HG03432 (cell line): ENCODE measurements at regions not wholly inside any gene's neighbourhood (a gene's known extent, or its start where the extent isn't known, plus 50 kb on each side); places are given as distances from the start of the nearest gene placed in this dataset.
"Not testable (repeated sequence)": the region's sequence is repeated elsewhere in the genome, so short reads cannot be mapped to it uniquely, and the experiment has no call there.

Source experiments
- ATAC-seq: cut with Tn5 transposase; IDR thresholded peaks from one replicate; pipeline ENCODE4 v1.9.1; 2021; ENCODE audit warnings: mild to moderate bottlenecking, moderate library complexity; ENCODE audit not compliant: unreplicated experiment

- ATAC-seq, result no peak
Measured at GRCh38 chr15:26037369-26037768, 174.2 kb upstream of the ATP10A start.

DNA sequence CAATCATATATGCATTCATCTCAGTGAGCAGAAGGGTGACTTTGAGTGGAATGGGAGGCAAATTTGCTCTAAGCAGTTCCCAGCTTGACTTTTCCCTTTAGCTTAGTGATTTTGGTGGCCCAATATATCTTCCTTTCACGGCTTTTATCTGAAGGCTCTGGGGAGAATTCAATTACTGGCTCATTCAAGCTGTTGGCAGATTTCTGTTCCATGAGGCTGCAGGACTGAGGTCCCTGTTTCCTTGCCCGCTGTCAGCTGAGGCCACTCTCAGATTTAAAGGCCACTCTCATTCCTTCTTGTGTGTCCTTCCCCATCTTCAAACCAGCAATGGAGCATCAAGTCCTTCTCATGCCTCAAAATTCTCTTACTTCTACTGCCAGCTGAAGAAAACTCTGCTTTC, 170.4 kb upstream of the ATP10A start:
- no peak for ATAC-seq

DNA sequence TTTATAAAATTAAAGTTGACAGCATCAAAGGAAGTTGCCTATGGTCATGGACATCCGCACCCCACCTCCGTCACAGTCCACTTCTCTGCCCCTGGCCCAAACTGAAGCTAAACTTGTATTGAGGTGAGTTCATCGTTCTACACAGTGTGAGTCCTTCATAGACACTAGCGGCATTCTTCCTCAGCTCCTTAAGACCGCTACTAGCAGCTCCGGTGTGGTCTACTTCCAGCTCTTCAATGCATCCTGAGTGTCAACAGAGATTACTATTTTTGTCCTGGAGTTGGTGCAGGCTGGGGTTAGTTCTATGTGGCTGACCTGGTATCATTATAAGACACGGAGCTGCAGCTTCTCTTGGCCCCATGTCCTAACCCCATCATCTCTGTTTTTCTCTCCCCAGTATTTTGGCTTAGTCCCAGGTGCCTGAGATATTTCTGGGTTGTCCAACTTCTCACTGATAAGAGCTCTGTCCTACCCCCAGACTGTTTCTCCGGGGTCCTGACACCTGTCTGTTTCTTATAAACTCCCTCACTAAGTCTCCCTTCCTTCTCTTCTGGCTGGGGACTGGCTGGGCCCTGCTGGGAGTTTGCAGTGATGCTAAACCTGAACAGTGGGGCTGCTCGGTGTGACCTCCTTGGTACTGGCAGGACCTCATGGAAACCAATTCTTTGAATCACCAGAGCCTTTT, 169.2 kb upstream of the ATP10A start:
- ATAC-seq, result no peak

DNA sequence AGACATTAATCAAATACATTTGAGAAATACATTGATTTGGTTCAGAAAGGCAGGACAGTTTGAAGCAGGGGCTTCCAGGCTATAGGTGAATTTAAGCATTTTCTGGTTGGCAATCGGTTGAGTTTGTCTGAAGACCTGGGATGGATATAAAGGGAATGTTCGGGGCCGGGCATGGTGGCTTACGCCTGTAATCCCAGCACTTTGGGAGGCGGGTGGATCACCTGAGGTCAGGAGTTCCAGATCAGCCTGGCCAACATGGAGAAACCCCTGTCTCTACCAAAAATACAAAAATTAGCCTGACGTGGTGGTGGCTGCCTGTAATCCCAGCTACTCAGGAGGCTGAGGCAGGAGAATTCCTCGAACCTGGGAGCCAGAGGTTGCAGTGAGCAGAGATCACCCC, 166.5 kb upstream of the ATP10A start:
- ATAC-seq, result not testable (repeated sequence)

DNA sequence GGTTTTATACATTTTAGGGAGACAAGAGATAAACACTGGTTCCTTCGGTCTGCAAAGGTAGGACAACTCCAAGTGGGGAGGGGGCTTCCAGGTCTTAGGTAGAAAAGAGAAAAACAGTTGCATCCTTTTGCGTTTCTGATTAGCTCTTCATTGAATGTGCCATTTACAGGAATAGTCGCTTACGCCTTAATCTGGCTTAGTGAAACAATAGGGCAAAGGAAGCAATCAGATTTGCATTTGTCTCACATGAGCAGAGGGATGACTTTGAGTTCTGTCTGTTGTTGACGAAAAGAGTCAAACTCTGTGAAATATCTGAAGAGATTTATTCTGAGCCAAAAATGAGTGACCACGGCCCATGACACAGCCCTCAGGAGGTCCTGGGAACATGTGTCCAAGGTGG, 166.0 kb upstream of the ATP10A start:
- no peak for ATAC-seq

DNA sequence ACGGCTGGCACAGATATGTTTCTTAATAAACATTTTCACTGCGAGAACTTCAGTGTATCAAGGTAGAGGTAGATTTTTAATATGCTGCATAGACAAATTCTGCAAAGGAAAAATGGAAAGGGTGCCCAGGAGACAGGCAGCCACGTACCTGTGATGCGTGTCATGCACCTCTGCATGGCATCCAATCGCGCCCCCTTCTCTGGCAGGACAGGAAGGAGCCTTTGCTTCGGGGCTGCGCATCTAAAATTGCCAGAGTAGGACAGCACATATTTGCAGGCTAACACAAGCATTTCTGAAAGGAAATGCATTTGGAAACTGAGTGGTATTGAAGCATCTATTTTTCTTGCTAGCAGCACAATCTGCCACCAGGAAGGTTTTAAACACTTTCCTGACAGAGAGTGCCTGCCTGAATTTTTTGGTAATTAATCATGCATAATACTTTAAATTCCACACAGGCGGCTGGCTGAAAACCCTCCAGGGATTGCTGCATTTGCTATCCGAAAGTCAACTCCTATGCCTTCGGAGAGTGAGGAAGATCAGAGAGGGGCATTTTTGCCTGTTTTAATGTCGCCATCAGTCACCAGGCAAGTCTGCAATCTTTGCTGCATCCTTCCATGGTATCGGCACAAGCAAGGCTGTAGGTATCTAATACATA, 165.1 kb upstream of the ATP10A start:
- no peak for ATAC-seq

GRCh38 chr15:26026671-26027070, 163.5 kb upstream of the ATP10A start:
- ATAC-seq, result not testable (repeated sequence)

DNA sequence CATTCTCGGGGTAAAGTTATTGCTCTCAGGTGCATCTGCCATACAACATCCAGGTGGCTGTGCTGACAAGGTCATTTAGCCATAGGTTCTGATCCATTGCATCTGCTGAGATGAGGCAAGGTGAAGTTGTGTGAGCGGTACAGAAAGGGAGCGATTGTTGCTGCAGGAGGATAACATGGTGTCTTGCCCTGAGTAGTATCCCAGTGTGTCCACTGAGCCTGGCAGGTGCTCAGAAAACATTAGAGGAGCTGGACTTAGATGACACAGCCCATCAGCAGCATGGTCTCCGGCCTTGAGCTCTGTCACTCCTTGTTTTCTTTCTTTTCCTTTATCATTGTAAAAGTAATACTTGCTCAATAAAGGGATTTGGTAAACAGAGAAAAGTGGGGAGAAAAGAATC, 161.1 kb upstream of the ATP10A start:
- no peak for ATAC-seq

DNA sequence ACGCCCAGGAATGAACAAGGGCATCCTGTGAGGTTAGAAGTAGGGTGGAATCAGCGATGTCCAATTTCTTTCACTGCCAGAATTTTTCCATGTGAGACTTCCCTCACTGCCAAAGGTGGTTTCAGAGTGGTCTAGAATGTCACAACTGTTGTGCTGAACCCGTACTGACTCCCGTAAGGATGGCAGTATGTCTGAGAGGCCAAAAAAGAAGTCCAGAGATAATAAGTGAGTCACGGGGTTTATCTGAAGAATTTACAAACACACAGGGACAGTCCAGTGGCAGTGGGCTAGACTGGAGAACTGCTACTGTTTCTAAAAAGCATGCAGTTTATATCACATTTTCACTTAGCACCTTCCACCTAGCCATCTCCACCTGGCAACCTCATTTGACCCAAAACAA, 160.6 kb upstream of the ATP10A start:
- ATAC-seq, result no peak

GRCh38 chr15:26023231-26023630, 160.1 kb upstream of the ATP10A start:
- ATAC-seq, result no peak

- no peak for ATAC-seq
Measured at GRCh38 chr15:26020871-26021270, 157.7 kb upstream of the ATP10A start.

DNA sequence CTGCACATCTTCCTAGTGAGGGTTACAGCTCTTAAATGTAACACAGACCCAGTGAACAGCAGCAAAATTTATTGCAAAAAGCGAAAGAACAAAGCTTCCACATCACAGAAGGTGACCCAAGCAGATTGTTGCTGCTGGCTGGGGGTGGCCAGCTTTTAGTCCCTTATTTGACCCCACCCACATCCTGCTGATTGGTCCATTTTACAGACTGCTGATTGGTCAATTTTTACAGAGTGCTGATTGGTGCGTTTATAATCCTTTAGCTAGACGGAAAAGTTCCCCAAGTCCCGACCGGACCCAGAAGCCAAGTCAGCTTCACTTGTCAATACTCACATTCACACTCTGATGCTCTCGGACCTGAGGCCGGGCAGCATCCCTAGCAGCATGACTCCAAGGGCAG, 154.5 kb upstream of the ATP10A start:
- no peak for ATAC-seq

GRCh38 chr15:26015516-26016075, 152.5 kb upstream of the ATP10A start:
- ATAC-seq, result no peak

- no peak for ATAC-seq
Measured at GRCh38 chr15:26013981-26014380, 150.9 kb upstream of the ATP10A start.

- ATAC-seq, result no peak
Measured at GRCh38 chr15:26011916-26012315, 148.8 kb upstream of the ATP10A start.

DNA sequence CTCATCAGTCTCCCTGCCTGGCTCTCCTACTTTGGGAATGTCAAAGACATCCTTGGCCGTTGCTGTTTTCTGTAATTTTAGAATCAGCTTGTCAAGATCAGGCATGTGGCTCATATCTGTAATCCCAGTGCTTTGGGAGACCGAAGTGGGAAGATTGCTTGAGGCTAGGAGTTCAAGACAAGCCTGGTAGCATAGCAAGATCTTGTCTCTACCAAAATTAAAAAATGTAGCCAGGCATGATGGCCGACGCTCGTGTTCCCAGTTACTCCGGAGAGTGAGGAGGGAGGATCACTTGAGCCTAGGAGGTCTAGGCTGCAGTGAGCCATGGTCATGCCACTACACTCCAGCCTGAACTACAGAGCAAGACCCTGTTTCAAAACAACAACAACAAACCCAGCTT, 144.0 kb upstream of the ATP10A start:
- ATAC-seq, result no peak

GRCh38 chr15:26001201-26001600, 138.1 kb upstream of the ATP10A start:
- no peak for ATAC-seq

- no peak for ATAC-seq
Measured at GRCh38 chr15:25993506-25993905, 130.4 kb upstream of the ATP10A start.

GRCh38 chr15:25990220-25990619, 127.1 kb upstream of the ATP10A start:
- no peak for ATAC-seq

GRCh38 chr15:25989327-25989726, 126.2 kb upstream of the ATP10A start:
- ATAC-seq, result no peak

DNA sequence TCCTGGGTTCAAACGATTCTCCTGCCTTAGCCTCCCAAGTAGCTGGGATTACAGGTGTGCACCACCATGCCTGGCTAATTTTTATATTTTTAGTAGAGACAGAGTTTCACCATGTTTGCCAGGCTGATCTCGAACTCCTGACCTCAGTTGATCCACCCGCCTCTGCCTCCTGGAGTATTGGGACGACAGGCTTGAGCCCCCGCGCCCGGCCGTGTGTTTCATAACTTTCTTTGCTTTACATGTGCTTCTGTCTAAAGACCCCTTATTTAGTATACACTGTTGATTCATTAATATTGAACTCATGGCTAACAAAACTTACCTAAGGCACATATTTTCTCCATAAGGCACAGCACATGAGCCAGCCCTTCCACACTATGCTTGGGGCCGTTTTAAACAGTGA, 125.6 kb upstream of the ATP10A start:
- not testable (repeated sequence) for ATAC-seq

- ATAC-seq, result no peak
Measured at GRCh38 chr15:25987638-25988037, 124.5 kb upstream of the ATP10A start.
